ENCODE measurements at regions not wholly inside any gene's neighbourhood (a gene's known extent, or its start where the extent isn't known, plus 50 kb on each side); places are given as distances from the start of the nearest gene placed in this dataset.

DNA sequence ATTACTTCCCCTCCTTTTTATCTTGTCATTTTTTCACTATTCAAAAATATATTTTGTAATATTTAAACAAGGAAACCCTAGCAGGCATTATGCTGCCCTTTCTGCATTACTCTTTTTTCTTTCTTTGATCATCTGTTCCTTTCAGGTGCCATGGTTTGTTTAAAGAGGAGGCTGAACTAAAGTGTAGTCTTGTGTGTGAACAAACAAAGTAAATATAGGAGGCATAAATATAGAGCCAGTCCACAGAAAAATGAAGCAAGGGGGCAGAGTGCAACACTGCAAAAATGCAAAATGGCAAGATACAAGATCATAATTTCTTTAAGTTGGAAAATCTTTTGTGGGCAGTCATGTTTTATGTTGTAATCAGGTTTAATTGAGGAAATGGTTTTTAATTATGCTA is 947.3 kb upstream of the COX7C start:
- DNase-seq, result no peak

DNA sequence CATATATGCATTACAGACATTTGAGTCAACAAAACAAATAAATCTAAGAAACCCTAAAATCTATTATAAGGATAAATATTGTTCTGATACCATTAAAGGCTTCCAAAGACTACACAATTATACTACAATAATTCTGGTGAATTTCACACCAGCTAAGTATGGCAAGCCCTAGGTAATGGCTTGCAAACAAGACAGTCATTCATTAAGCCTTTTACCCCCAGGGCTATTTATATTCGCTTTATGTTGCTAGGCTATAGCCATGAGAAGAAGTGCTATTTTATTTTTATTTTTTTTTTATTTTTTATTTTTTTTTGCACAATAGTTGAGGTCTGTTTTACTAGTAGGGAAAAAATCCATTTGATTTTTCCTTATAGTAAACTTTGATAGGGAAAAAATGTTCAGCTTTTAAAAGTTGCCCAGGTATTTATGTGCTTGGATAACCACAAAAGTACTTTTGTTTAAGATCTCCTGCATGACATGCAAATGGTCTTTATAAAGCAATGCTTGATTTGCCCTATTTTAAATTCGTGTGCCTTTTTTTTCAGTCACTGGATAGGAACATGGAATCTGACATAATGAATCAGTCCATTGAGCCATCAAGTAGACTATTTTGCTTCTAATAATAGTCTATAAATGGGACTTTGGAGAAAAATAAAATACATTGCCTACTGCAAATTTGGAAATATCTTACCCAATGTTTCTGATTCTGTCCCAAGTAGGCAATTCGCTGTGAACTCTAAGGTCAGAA is 946.3 kb upstream of the COX7C start:
- DNase-seq, result no peak

DNA sequence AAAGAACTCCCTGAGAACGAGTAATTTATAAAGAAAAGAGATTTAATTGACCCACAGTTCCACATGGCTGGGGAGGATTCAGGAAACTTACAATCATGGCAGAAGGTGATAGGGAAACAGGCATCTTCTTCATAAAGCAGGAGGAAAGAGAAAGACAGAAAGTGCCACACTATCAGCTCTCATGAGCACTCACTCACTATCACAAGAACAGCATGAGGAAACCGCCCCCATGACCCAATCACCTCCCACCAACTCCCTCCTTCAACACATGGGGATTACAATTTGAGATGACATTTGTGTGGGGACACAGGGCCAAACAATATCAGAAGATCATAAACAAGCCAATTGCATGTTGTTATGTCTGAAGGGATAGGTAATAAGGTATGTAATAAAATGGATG is 935.9 kb upstream of the COX7C start:
- no peak for DNase-seq

DNA sequence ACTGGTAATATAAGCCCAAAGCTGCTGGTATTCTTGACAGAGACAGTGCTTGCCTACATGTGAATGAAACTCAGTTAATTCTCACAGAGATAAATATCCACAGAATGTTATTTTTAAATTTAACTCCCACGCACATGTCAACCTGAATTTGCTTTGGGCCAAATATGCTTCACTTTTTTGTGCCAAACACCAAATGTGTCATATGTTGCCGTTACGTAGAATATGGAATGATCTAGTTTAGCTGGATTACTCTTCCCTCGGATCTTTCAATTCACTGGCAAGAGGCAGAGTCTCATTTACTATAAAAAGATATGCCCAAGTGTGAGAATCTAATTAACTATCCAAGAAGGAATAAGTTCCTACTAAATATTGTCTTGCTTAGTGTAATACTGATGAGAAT is 933.4 kb upstream of the COX7C start:
- no peak for DNase-seq

DNA sequence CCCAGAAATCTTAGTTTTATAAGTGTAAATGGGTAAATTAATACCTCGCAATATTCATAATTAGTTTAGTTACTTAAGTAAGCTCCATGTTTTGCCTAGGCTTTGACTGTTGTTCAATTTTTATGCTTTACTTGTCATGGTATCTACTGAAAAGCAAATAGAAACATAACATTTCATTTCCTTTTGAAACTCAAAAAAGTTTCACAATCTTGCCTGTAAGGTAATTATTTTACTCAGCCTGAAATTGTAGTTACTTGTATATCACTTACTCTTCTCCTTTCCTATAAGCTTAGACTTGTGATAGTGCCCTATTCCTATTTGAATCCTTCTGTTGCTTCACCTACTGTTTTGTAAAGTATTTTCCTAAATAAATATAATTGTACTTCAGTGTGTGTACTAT is 914.4 kb upstream of the COX7C start:
- no peak for DNase-seq

DNA sequence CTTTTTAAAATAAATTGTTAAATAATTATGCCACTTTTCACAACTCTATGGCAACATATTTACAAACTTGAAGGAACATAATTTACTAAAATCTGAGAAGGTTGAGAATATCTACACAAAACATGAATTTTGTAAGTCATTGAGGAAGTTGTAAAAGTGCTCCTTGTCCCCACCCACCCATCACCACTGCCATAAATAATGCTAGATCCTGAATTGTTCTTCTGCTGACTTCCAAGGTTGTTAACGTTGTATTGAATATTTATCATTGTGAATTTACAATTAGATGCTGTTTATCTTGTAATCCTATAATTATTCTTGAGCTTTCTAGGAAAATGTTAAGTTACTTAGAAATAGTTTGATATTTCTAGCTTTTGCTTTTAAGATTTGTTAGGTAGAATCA is 908.0 kb upstream of the COX7C start:
- DNase-seq, result no peak

DNA sequence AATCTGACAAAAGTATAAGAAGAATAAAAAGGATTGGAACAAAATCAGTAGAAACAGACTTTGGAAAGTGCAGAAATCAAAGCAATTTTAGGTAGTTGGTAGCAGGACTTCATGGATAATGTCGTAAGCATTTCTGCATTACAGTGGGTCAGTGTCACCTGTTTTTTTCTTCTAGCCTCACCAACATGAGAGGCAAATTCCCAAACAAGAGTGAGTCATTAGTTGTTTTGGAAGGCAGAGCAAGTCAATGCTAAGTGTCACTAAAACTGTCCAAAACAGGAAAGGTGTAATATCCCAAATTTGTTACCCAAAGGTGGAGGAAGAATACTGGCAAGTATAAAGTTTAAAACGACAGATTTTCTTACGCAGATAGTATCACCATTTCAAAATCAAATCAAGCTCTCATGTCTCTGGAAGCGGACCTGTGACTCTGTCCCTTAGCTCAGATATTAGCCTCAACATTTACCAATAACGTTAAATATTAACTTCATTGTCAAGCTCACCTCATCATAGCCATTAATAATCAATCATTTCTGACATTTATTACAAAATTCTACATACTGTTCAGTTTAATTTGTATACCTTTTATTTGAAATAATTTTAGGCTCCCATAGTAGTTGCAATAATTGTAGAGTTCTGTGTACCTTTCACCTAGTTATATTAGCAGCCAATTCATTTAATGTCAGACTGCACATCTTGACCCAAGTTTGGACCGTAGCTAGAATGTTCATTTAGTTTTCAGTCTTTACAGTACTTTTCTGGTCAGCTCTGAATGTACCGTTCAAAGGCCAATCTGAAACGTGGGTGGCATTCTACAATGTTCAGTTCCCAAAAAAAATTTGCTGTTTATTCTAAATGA is 901.2 kb upstream of the COX7C start:
- no peak for DNase-seq

DNA sequence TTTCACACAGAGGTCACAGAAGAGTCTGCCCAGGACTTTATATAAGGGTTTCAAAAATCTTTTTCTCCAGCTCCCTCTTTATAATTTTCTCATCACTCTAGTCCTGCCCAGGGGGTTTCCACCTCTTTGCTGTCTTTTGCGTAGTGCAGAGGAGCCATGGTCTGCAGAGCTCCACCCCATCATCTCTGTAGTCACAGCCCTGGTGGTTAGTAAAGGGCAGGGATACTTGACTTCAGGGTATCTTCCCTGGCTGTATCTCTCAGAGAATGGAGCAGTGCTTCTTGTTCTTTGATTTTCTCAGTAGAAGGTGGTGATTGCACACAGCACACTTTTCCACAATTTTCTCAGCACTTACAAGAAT is 900.6 kb upstream of the COX7C start:
- no peak for DNase-seq

DNA sequence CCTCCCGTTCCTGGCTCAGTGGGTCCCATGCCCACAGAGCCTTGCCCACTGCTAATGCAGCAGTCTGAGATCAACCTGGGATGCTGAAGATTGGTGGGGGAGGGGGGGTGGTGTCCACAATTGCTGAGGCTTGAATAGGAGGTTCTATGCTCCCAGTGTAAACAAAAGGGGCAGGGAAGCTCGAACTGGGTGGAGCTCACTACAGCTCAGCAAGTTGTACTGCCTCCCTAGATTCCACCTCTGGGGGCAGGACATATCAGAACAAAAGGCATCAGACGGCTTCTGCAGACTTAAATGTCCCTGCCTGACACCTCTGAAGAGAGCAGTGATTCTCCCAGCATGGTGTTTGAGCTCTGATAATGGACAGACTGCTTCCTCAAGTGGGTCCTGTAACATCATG is 885.6 kb upstream of the COX7C start:
- DNase-seq, result no peak

DNA sequence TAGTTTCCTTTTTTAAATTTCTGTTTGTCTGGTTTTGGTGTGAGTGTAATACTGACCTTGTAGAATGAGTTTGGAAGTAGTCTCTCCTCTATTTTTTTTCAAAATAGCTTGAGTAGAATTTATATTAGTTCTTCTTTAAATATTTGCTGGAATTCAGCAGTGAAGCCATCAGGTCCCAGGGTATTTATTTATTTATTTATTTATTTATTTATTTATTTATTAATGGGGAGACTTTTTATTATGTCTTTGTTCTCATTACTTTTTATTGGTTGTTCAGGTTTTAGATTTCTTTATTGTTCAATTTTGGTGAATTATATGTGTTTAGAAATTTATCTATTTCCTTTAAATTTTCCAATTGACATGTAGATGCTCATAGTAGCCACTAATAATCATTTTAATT is 875.8 kb upstream of the COX7C start:
- DNase-seq, result no peak

DNA sequence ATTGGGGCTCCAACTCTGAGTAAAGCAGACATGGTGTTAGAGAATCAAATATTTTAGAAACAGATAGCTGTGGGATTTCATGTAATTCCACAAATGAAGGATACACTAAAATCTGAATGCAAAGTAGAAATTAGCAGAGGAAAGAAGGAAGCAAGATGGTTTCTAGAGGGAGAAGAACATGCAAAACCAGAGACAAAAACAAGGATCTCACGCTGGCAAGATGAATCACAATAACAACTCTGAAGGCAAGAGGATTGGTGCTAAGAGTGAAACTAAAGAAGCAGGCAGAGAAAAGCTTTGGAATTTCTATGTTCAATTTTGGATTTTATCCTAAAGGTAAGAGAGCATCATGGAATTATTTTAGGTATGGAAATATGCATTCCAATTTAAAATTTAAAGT is 857.2 kb upstream of the COX7C start:
- no peak for DNase-seq

DNA sequence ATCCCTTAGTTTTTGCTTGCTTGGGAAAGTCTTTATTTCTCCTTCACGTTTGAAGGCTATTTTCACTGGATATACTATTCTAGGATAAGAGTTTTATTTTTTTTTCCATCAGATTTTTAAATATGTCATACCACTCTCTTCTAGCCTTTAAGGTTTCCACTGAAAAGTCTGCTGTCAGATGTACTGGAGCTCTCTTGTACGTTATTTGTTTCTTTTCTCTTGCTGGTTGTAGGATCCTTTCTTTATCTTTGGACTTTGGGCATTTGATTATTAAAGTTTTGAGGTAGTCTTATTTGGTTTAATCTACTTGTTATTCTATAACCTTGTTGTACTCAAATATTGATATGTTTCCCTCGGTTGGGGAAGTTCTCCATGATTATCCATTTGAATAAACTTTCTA is 848.4 kb upstream of the COX7C start:
- DNase-seq, result no peak

DNA sequence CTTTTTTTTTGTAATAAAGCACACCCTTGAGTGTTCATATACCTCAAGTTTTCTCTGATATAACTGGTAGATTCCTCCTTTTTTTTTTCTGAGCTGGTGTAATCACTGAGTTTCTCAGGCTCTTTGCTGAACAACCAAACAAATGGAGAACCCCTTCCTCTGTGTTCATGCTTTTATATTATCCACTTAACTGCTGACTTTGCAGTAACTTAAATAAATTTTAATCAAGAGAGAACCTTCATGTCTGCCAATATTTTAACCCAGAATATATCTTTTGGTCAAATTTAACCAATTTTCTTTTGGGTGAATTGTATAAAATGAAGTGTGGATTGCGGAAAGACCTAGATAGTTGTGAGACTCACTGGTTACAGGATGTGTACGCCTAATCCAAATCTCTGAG is 833.0 kb upstream of the COX7C start:
- DNase-seq, result no peak

DNA sequence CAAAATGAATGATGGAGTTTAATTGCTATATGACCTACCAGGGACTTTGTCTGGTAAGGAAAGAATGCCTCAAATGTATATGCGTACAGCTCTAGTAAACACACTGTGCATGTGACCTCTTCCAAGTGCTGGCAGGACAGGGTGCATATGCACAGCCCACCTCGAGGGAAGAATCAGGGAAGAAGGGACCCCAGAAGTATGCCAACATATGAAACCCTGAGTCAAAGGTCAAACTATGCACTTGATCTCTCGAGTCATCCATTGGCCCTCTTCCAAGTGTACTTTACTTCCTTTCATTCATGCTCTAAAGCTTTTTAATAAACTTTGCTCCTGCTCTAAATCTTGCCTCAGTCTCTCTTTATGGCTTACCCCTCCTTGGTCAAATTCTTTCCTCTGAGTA is 804.6 kb upstream of the COX7C start:
- no peak for DNase-seq

DNA sequence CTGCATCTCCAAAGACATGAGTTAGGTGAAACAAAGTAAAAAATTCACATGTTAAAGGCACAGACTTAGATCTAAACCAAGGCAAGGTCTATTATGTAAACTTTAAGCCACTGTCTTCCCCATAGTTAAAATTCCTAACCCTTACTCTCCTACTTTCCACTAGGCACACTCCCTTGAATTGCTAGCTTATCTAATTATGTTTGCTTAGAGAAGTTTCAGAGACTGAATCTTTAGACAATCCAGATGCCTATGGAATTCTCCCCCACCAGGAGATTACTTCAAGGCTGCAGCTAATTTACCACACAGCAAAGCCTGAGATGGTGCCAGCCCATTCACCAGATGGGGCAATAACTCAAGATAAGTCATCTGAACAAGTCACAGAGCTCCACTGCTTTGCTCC is 803.1 kb upstream of the COX7C start:
- no peak for DNase-seq

DNA sequence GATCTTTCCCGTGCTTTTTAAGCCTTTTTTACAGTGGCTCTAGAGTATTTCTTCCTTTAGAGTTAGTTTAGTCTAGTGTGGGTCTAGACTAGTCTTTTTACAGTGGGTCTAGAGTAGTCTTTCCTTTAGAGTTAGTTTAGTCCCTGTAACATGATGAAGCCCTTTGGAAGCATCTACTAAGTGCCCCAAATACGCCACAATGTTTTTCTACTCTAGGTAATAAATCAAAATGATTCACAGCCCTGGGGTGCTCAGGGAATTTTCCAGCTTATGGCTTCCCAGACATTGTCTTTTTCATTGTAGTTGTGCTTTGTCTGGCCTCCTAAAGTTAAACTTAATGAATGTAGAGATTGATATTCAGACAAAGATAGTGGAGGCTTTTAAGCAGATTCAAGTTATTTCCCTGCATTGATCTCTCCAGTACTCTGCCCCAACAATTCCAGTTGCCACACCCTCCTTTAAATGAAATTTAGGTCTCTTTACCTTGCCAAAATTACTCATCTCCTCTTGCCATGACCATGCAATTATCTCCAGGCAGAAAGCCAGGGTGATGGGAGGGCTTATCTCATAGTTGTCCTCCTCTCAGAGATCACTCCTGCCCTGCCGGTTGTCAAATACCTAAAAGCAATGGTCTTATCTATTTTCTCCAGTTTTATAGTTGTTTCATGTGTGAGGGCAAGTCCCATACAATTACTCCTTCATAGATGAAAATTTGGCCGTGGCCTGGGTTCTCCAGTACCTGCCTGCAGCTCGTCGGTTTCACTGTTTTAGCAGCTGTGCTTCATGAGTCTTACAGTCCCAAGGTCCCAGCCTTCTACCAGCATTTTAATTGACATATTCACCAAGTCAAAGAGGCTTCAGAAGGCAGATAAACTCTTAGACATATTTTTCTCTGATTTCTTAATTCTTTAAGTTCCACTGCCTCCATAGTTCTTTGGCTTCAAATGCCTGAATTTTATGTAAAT is 794.0 kb upstream of the COX7C start:
- no peak for DNase-seq

DNA sequence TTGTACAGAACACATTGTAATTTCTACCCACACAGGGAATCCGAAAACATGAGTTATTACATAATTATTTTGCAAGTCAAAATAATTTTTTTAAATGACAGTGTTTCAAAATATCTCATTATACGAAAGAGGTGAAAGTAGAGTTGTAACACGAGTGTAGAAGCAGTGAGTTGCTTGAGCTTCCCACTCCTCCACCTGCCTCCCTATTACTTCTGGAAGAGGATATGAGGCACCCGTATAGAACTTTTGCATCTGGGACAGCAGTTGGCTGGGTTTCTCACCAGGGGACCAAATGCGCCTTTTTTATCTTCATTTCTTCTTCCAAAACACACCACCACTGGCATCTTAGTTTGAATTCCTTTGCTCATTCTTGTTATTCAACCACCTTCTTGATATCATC is 779.0 kb upstream of the COX7C start:
- DNase-seq, result no peak

DNA sequence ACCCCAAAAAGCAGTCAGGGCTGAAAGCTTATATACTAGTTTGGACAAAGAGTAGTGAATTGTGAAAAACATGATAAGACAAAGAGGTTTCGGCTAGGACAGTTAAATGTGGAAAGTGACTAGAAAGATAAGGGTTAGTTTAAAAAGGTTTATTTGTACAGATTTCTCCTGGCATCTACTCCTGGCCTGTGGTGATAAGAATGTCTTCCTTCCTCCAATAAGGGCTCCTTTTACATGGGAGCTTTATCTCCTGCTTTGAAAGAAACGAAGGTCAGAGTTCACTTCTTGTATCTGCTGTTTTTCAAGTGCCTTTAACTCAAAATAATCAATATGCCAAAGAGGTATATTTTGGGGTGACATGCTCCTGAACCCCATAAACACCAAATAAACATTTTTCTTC is 776.1 kb upstream of the COX7C start:
- DNase-seq, result no peak

DNA sequence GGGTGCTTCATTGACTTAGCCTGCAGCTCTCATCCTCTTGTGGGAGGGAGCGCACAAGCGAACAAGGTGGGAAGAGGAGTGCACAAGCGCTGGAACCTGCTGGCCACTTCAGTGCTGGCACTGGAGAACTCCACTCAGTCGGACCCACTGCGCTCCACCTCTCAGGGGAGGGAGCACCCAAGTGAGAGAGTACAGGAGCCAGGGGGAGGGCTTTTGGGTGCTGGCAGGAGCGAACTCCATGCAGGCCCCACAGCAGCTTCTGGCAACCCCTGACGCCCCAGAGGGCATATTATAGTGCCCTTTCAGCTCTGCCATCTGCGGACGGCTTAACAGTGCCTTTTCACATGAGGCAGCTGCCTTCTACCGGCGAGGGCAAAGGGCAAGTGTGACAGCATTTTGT is 774.2 kb upstream of the COX7C start:
- DNase-seq, result no peak

DNA sequence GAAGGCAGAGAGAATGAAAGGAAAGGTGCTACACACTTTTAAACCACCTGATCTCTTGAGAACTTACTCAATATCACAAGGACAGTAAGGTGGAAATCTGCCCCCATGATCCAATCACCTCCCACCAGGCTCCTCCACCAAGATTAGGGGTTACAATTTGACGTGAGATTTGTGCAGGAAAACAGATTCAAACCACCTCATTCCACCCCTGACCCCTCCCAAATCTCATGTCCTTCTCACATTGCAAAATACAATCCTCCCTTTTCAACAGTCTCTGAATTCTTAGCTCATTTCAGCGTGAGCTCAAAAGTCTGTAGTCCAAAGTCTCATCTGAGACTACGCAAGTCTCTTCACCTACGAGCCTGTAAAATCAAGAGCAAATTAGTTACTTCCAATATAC is 768.3 kb upstream of the COX7C start:
- no peak for DNase-seq

DNA sequence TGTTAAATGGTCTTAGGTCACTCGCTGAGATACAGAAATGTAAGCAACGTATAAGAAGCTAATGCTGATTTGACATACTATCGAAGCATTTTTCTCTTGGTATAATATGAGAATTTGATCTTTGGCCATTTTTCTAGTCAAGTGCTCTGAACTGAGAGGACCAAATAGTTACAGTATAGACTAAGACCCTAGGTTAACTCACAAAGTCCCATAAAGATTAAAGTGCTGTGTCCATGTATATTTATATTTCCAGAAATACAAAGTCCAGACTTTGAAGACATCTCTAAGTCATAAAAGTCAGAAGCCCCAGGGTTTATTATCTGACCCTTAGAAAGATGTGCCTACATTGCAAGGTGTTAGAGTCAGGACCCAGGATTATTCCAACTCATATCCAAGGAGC is 752.4 kb upstream of the COX7C start:
- DNase-seq, result no peak

DNA sequence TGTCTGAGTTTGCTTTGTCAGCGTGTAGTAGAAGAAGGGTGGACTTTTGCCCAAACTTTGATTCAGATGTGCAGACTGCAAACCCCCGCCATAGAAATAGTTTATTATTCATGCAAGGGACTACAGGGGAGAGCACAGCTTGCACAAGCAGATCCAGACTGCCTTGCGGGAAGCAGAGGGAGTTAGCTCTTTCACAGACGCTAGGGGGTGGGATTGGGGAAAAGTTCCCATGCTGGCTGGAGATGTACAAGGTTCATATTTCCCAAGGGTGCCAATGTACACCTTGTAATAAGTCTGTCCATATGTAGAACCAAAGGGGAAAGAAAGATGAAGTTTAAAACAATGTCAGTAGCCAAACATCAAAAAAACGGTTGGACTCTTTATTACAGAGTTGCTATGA is 749.7 kb upstream of the COX7C start:
- no peak for DNase-seq

DNA sequence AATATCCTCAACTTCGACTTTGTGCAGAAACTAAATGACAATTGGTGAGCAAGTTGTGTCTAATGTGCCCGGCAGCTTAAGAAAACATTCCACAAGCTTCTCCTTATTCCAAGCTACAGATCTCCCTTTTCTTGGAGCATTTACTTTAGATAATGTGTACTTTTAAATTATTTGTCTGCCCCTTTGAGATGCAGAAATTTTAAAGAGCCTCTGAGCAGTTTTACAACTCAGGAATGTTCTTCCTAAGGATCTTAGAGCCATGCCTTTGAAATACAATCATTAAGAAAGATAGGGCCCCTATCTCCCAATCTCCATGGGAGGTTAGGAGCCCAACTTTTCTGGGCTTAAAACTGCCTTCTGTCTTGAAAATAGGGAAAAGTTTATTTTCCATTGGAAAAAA is 723.7 kb upstream of the COX7C start:
- no peak for DNase-seq

DNA sequence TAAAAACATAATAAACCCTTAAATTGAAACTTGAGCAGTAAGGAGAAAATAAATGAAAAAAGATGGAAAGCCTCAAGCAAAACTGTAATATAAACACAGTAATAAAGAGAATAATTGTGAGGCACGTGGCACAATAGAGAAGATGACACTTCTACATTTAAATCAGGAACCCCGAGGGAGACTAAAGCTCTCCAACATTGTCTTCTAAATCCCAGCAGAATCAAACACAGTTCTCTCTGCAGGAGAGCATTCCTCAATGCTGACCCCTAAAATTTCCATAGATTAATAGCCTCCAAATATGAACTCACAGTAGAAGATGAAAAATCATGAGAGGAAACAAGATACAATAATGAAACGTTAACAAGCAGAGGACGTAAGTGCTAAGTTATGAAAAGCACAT is 721.2 kb upstream of the COX7C start:
- no peak for DNase-seq

All from NCI-H2171 treated with DMSO at 0.1 percent for 48 hours (cell line).